Vagina (tissue), 2 donors: ENCODE measurements at regions not wholly inside any gene's neighbourhood (a gene's known extent, or its start where the extent isn't known, plus 50 kb on each side); places are given as distances from the start of the nearest gene placed in this dataset.

ENCODE experiments used
- DNase-seq, 2 donors: peaks; one replicate each; pipeline ENCODE4 v3.0.0-alpha.2; 2017; ENCODE audit errors: extremely low spot score in 2 of 2
- H3K27ac ChIP-seq: fragments of 200-600 bp; sonication (generic); one replicate; pipeline ENCODE4 v1.5.1; 2019
- H3K27me3 ChIP-seq: fragments of 200-600 bp; sonication (generic); one replicate; pipeline ENCODE4 v1.5.1; 2019
- H3K36me3 ChIP-seq, 2 donors: fragments of 200-600 bp; sonication (generic); one replicate each; pipeline ENCODE4 v1.5.1; 2017 to 2019
- H3K4me1 ChIP-seq: fragments of 200-600 bp; sonication (generic); one replicate; pipeline ENCODE4 v1.5.1; 2019
- H3K4me3 ChIP-seq, 2 donors: fragments of 200-600 bp; sonication (generic); 1 replicate in 1 of 2; 2 replicates in 1 of 2; pipeline ENCODE4 v1.5.1; 2016 to 2019
- H3K9me3 ChIP-seq: fragments of 200-600 bp; sonication (generic); one replicate; pipeline ENCODE4 v1.5.1; 2019
- CTCF ChIP-seq, 3 experiments: fragments of 450-650 bp in 2 of 3; fragments of 200-600 bp in 1 of 3; sonication (generic) in 1 of 3; IDR thresholded peaks; one replicate each; pipeline ENCODE4 v1.5.1; 2017 to 2019; ENCODE audit warnings: antibody characterized with exemption in 3 of 3, mild to moderate bottlenecking in 2 of 3, moderate library complexity in 2 of 3
- POLR2A ChIP-seq, 2 donors: fragments of 450-650 bp; IDR thresholded peaks; one replicate each; pipeline ENCODE4 v1.6.1; 2017; ENCODE audit warnings: antibody characterized with exemption in 2 of 2, mild to moderate bottlenecking in 2 of 2, moderate library complexity in 2 of 2
- POLR2AphosphoS5 ChIP-seq, 2 donors: sonication (generic); formaldehyde crosslinking; IDR thresholded peaks; one replicate each; pipeline ENCODE4 v1.9.0; 2017; ENCODE audit warnings: antibody characterized with exemption in 2 of 2, mild to moderate bottlenecking in 2 of 2, low read depth in 1 of 2; ENCODE audit not compliant: insufficient read depth in 1 of 2
- intact Hi-C: fragments of 100-400 bp; cut with DNase I; formaldehyde crosslinking; loops from one replicate; pipeline ENCODE4 v1.15.1; 2023

- no peaks in the 10 kb centered on the region for H3K36me3 ChIP-seq
- H3K27ac ChIP-seq: no peak overlapping the region
- no peaks in the 10 kb centered on the region for H3K27me3 ChIP-seq
- no peak overlapping the region for H3K4me3 ChIP-seq
- DNase-seq: no peak
- intact Hi-C loops: no loop called here
- no peak for TF ChIP-seq POLR2AphosphoS5 (IDR thresholded peaks at IDR 0.05; ENCODE audit: insufficient read depth in 1 of 2, low read depth in 1 of 2)
- TF ChIP-seq CTCF (IDR thresholded peaks at IDR 0.05): no peak
- no peak for TF ChIP-seq POLR2A (IDR thresholded peaks at IDR 0.05)
- H3K4me1 ChIP-seq: no peaks in the 10 kb centered on the region
- H3K9me3 ChIP-seq: no peaks in the 10 kb centered on the region
Measured at GRCh38 chr2:65688141-65688886, 255.9 kb upstream of the SPRED2 start.

GRCh38 chr2:65687614-65688013 lies 255.2 kb upstream of the SPRED2 start:
- H3K27me3 ChIP-seq: no peaks in the 10 kb centered on the region
- TF ChIP-seq POLR2A (IDR thresholded peaks at IDR 0.05): no peak
- TF ChIP-seq POLR2AphosphoS5 (IDR thresholded peaks at IDR 0.05; ENCODE audit: insufficient read depth in 1 of 2, low read depth in 1 of 2): no peak
- TF ChIP-seq CTCF (IDR thresholded peaks at IDR 0.05): no peak
- H3K4me1 ChIP-seq: no peaks in the 10 kb centered on the region
- H3K27ac ChIP-seq: no peak overlapping the region
- H3K36me3 ChIP-seq: no peaks in the 10 kb centered on the region
- intact Hi-C loops: no loop called here
- DNase-seq: no peak
- no peaks in the 10 kb centered on the region for H3K9me3 ChIP-seq
- H3K4me3 ChIP-seq: no peak overlapping the region

GRCh38 chr2:65686928-65687521 lies 254.6 kb upstream of the SPRED2 start:
- Histone ChIP-seq H3K27me3 (no peaks in the 10 kb centered on the region), H3K4me1 (no peaks in the 10 kb centered on the region), H3K9me3 (no peaks in the 10 kb centered on the region), H3K27ac (no peak overlapping the region), H3K4me3 (no peak overlapping the region), H3K36me3 (no peaks in the 10 kb centered on the region)
- intact Hi-C loops: no loop called here
- TF ChIP-seq POLR2AphosphoS5 (IDR thresholded peaks at IDR 0.05; ENCODE audit: insufficient read depth in 1 of 2, low read depth in 1 of 2): no peak
- no peak for TF ChIP-seq POLR2A (IDR thresholded peaks at IDR 0.05)
- TF ChIP-seq CTCF (IDR thresholded peaks at IDR 0.05): no peak
- no peak for DNase-seq

GRCh38 chr2:65681503-65681902 lies 249.1 kb upstream of the SPRED2 start:
- H3K36me3 ChIP-seq: no peaks in the 10 kb centered on the region
- no peaks in the 10 kb centered on the region for H3K9me3 ChIP-seq
- H3K4me1 ChIP-seq: no peaks in the 10 kb centered on the region
- intact Hi-C loops: no loop called here
- TF ChIP-seq CTCF (IDR thresholded peaks at IDR 0.05) (no peak), POLR2AphosphoS5 (IDR thresholded peaks at IDR 0.05; ENCODE audit: insufficient read depth in 1 of 2, low read depth in 1 of 2) (no peak), POLR2A (IDR thresholded peaks at IDR 0.05) (no peak)
- no peak for DNase-seq
- no peak overlapping the region for H3K4me3 ChIP-seq
- H3K27me3 ChIP-seq: no peaks in the 10 kb centered on the region
- no peak overlapping the region for H3K27ac ChIP-seq

- Histone ChIP-seq H3K4me1 (no peaks in the 10 kb centered on the region), H3K36me3 (no peaks in the 10 kb centered on the region), H3K27me3 (no peaks in the 10 kb centered on the region), H3K27ac (no peak overlapping the region), H3K4me3 (no peak overlapping the region), H3K9me3 (peaks cover 10% of the 10 kb centered on the region)
- DNase-seq: no peak
- TF ChIP-seq CTCF (IDR thresholded peaks at IDR 0.05) (no peak), POLR2AphosphoS5 (IDR thresholded peaks at IDR 0.05; ENCODE audit: insufficient read depth in 1 of 2, low read depth in 1 of 2) (no peak), POLR2A (IDR thresholded peaks at IDR 0.05) (no peak)
- intact Hi-C loops: no loop called here
Measured at GRCh38 chr2:65678779-65679391, 246.5 kb upstream of the SPRED2 start.
